ENCODE measurements at regions not wholly inside any gene's neighbourhood (a gene's known extent, or its start where the extent isn't known, plus 50 kb on each side); places are given as distances from the start of the nearest gene placed in this dataset.

DNA sequence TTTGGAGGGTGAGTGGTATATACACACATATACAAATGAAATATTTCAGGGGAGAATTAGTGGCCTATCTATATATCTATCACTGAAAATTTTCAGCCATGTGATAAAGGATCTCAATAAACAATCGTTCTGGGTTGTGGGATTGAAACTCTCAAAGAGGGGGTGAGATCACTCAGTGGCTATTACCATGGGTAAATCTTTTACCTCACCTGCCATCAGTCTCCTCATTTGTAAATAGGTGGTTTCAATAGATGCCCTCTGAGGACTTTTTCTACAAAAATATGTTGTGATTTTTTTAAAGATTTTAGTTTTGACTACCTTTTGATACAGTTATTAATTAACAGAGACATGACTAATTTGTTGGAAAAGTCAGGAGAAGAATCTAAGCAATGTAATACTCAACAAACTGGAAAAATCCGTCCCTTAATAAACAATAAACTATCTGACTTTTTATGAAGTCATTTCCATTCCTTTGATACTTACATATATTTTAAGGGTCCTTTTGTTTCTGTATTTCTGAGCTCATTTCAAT lies 192.8 kb downstream of the MAD2L1 start (continued):
- TF ChIP-seq BMI1 (IDR thresholded peaks at IDR 0.05; ENCODE audit: low read length) (no peak), ZNF324 (CRISPR knock-in tag; IDR thresholded peaks at IDR 0.05) (no peak), SMARCC2 (IDR thresholded peaks at IDR 0.05; ENCODE audit: low read depth) (no peak)
- TF ChIP-seq, protein P1, sequence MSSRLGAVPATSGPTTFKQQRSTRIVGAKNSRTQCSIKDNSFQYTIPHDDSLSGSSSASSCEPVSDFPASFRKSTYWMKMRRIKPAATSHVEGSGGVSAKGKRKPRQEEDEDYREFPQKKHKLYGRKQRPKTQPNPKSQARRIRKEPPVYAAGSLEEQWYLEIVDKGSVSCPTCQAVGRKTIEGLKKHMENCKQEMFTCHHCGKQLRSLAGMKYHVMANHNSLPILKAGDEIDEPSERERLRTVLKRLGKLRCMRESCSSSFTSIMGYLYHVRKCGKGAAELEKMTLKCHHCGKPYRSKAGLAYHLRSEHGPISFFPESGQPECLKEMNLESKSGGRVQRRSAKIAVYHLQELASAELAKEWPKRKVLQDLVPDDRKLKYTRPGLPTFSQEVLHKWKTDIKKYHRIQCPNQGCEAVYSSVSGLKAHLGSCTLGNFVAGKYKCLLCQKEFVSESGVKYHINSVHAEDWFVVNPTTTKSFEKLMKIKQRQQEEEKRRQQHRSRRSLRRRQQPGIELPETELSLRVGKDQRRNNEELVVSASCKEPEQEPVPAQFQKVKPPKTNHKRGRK (tag; IDR thresholded peaks at IDR 0.05): no peak
- TF ChIP-seq, protein P2, sequence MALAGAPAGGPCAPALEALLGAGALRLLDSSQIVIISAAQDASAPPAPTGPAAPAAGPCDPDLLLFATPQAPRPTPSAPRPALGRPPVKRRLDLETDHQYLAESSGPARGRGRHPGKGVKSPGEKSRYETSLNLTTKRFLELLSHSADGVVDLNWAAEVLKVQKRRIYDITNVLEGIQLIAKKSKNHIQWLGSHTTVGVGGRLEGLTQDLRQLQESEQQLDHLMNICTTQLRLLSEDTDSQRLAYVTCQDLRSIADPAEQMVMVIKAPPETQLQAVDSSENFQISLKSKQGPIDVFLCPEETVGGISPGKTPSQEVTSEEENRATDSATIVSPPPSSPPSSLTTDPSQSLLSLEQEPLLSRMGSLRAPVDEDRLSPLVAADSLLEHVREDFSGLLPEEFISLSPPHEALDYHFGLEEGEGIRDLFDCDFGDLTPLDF (CRISPR knock-in tag; IDR thresholded peaks at IDR 0.05): no peak
- TF ChIP-seq, protein P3, sequence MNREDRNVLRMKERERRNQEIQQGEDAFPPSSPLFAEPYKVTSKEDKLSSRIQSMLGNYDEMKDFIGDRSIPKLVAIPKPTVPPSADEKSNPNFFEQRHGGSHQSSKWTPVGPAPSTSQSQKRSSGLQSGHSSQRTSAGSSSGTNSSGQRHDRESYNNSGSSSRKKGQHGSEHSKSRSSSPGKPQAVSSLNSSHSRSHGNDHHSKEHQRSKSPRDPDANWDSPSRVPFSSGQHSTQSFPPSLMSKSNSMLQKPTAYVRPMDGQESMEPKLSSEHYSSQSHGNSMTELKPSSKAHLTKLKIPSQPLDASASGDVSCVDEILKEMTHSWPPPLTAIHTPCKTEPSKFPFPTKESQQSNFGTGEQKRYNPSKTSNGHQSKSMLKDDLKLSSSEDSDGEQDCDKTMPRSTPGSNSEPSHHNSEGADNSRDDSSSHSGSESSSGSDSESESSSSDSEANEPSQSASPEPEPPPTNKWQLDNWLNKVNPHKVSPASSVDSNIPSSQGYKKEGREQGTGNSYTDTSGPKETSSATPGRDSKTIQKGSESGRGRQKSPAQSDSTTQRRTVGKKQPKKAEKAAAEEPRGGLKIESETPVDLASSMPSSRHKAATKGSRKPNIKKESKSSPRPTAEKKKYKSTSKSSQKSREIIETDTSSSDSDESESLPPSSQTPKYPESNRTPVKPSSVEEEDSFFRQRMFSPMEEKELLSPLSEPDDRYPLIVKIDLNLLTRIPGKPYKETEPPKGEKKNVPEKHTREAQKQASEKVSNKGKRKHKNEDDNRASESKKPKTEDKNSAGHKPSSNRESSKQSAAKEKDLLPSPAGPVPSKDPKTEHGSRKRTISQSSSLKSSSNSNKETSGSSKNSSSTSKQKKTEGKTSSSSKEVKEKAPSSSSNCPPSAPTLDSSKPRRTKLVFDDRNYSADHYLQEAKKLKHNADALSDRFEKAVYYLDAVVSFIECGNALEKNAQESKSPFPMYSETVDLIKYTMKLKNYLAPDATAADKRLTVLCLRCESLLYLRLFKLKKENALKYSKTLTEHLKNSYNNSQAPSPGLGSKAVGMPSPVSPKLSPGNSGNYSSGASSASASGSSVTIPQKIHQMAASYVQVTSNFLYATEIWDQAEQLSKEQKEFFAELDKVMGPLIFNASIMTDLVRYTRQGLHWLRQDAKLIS (CRISPR knock-in tag; IDR thresholded peaks at IDR 0.05): no peak

Measured in K562 (cell line).